ENCODE measurements at regions not wholly inside any gene's neighbourhood (a gene's known extent, or its start where the extent isn't known, plus 50 kb on each side); places are given as distances from the start of the nearest gene placed in this dataset.
"Not testable (repeated sequence)": the region's sequence is repeated elsewhere in the genome, so short reads cannot be mapped to it uniquely, and the experiment has no call there.

GRCh38 chr7:67854221-67855178, 857.9 kb downstream of the TYW1 start:
- no peak for DNase-seq

DNA sequence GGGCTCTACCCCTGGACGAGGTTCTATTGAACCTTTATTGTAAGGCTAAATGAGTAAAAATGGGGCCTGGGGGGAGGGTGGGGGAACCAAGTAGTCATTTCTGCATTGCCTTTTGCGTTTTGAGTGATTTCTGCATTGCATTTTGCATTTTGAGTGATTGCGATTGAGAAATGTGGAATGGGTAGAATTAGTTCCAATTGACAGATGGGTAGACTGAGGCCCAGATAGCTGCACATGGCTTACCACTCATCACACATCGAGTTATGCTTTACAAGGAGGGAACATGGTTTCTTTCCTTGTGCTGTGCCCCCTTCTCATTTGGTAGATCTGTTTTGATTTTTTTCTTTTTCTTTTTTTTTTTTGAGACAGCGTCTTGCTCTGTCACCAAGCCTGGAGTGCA, 858.7 kb downstream of the TYW1 start:
- no peak for DNase-seq

DNA sequence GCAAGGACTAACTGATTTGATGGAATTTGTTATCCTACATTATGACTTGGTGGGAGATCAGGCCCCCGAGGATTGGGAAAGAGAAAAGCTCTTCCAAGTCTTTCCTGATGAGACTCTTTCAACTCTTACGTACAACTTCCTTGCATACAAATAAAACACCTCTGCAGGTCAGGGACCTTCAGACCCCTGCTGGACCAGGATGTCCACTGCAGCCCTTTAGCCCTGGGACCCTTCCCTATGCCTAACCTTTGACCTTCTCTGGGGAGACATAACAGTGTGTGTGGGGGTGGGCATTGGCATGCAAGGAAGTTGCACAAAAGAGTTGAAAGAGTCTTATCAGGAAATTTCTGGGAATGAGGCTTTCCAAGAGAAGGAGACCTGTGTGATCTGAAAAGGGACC, 859.4 kb downstream of the TYW1 start:
- no peak for DNase-seq

DNA sequence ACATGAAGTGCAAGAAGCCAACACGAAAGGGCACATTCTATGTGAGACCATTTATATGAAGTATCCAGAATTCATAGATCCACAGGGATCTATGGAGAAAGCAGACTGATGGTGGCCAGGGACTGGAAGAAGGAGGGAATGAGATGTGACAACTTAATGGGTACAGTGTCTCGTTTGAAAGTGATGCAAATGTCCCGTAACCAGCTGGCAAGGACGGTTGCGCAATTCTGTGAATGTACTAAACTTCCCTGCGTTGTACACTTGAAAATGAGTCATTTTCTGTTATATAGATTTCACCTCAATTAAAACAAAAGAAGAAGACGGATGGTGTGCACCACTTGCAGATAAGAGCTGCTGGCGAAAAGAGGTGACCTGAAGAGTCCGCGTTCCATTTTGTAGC, 861.1 kb downstream of the TYW1 start:
- no peak for DNase-seq

- no peak for DNase-seq
These were observed 862.3 kb downstream of the TYW1 start for GRCh38 chr7:67858931-67859330.

DNA sequence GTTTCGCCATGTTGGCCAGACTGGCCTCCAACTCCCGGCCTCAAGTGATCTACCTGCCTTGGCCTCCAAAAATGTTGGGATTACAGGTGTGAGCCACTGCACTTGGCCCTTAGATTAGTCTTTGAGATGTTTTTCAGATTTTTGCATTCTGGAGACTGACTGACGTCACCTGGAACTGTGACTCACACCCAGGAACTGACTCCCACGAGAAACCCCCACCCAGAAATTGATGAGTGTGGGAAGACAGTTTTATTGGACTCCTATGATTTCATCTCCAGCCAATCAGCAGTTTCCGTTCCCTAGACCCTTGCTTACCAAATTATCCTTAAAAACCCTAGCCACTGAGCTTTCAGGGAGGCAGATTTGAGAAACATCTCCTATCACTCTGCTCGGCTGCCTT, 867.3 kb downstream of the TYW1 start:
- DNase-seq: no peak

DNA sequence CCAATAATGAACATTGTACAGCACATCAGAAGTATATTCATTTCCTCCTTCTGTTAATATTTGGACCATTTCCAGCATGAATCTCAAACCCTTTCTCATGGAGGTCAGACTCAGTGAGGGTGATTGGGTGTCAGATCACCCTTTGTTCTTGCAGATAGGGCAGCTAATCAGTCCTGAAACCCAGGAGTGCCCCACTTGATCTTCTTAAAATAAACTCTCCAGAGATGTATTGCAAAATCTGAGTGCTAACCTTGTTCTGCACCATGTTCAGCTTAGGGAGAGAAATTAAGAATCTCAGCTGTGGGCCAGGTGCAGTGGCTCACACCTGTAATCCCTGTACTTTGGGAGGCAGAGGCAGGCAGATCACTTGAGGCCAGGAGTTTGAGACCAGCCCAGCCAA, 869.4 kb downstream of the TYW1 start:
- DNase-seq: no peak

- no peak for DNase-seq
These were observed 870.2 kb downstream of the TYW1 start for GRCh38 chr7:67866812-67867211.

- no peak for DNase-seq
These were observed 873.8 kb downstream of the TYW1 start for GRCh38 chr7:67870396-67870795.

DNA sequence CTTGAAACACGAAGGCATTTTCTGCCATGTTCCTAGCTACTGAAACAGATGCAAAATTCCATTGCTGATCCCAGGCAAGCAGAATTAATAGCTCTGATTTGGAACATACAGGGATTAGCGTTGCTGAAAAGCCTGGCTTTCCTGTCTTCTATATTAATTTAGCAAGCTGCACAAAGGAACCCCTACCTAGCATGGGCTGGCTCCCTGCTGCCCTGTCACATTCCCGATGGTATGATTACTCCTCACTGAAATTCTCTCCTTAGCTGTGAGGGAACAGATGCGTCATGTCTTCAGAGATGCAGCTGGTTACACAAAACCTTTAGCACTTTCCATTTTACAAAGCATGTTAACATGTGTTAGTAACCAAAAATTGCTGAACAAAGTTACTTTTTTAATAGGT, 878.9 kb downstream of the TYW1 start:
- no peak for DNase-seq

- no peak for DNase-seq
These were observed 882.2 kb downstream of the TYW1 start for GRCh38 chr7:67878808-67879207.

GRCh38 chr7:67882843-67883242, 886.2 kb downstream of the TYW1 start:
- DNase-seq: no peak

- DNase-seq: no peak
These were observed 893.7 kb downstream of the TYW1 start for GRCh38 chr7:67890316-67890715.

DNA sequence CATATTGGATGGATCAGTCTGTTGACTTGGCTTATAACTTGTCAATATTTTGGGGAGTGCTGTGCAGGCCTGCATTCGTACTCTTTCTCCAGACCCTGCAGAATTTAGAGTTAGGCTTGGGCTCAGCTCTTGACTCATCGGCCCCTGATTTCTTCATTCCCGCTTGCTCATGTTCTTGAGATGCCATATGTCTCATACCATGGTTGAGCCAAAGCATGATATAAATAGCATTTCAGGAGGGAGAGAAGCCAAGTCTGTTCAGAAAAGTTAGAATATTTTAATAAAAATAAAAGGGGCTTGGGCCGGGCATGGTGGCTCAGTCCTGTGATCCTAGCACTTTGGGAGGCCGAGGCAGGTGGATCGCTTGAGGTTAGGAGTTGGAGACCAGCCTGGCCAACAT, 898.1 kb downstream of the TYW1 start:
- DNase-seq: no peak

DNA sequence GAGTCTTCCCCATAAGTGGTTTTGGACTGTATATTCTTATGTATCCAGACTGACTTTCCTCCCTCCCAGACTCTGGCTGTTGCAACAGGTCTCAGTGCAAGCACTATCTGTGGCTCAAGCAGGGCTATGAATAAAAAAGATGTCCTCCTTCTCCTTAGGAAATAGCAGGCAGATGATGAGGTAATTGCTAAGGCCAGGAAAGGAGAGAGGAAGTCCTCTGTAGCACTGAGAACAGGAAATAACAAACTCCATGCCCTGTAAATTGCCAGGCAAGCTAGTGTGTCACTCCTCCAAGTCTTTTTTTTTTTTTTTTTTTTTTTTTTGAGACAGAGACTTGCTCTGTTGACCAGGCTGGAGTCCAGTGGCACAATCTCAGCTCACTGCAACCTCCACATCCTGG, 900.1 kb downstream of the TYW1 start:
- no peak for DNase-seq

GRCh38 chr7:67900456-67900855, 903.8 kb downstream of the TYW1 start:
- DNase-seq: no peak

GRCh38 chr7:67901808-67902480, 905.3 kb downstream of the TYW1 start:
- DNase-seq: no peak

GRCh38 chr7:67907792-67908191, 911.2 kb downstream of the TYW1 start:
- DNase-seq: no peak

DNA sequence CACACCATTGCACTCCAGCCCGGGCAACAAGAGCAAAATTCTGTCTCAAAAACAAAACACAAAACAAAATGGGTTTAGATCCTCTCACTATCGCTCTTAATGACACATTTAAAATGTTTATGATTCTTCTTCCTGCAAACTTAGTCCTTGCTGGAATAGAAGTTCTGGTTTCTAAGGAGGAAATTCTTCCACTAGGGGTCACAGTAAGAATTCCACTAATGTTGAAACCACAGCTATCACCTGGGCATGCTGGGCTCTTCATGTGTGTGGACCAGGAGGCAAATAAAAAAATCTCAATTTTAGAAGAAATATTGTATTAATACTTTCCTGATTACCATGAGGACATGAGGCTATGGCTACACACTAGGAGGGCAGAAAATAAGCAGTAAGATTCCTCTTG, 915.8 kb downstream of the TYW1 start:
- no peak for DNase-seq

GRCh38 chr7:67913604-67914003, 917.0 kb downstream of the TYW1 start:
- no peak for DNase-seq

GRCh38 chr7:67916111-67916510, 919.5 kb downstream of the TYW1 start:
- not testable (repeated sequence) for DNase-seq

DNA sequence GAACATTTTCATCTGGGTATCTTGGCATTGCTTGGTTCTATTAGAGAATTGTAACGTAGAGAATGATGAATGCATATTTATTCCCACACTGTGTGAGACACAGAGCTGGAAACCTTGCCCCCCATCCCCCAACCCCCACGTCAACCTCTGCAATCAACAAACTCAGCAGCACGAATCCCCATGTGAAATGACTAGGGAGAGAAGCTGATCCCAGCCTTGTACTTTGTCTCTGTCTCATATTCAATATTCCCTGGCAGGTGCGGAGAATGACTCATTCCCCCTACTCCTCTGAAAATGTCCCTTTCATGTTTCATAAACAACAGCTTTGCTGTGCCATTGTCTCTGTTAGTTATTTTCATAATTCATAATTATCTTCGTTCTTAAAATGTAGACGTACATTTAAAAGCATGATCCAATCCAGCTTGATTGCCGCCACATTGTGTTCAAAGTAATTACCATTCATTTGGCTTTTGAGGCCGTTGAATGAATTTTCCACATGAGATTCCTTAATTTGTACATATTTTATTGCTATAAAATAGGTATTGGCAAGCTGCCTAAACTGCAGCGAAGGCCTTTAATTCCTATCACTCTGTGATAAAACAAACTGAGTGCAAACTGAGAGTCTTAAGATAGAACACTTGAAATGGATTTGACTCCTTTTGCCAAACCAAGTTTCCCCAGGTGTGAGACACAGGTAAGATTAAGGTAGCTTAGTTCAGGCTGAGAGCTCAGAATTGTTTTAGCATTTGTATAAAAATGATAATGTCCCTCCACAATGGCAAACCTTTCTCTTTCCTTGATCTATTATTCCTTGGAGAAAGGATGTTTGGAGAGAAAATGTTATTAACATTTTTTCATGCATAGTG, 920.2 kb downstream of the TYW1 start:
- no peak for DNase-seq

GRCh38 chr7:67917437-67917755, 920.8 kb downstream of the TYW1 start:
- no peak for DNase-seq

GRCh38 chr7:67918158-67918557, 921.5 kb downstream of the TYW1 start:
- no peak for DNase-seq
